ENCODE measurements at regions not wholly inside any gene's neighbourhood (a gene's known extent, or its start where the extent isn't known, plus 50 kb on each side); places are given as distances from the start of the nearest gene placed in this dataset.

GRCh38 chr16:5715155-5715554 is 617.6 kb upstream of the EEF2KMT start:
- TF ChIP-seq EZH2phosphoT487 (IDR thresholded peaks at IDR 0.05; ENCODE audit: borderline replicate concordance, low read depth, low read length) = no peak
- TF ChIP-seq CTCF (conservative IDR thresholded peaks at IDR 0.05; ENCODE audit: low read length) = no peak
